ENCODE measurements at regions not wholly inside any gene's neighbourhood (a gene's known extent, or its start where the extent isn't known, plus 50 kb on each side); places are given as distances from the start of the nearest gene placed in this dataset.
"Not testable (repeated sequence)": the region's sequence is repeated elsewhere in the genome, so short reads cannot be mapped to it uniquely, and the experiment has no call there.

GRCh38 chrX:81925812-81926211, 723.9 kb downstream of the SH3BGRL start:
- WGBS (ENCODE audit: insufficient coverage): 57% methylated on average over 1 of the region's 2 CpGs
- POLR2A ChIA-PET: no interaction called here
- Mint-ChIP-seq H3K4me3 (no peak overlapping the region), H3K4me1 (no peaks in the 10 kb centered on the region), H3K27me3 (no peaks in the 10 kb centered on the region), H3K27ac (no peak overlapping the region), H3K9me3 (ENCODE audit: insufficient read depth) (peaks cover 2% of the 10 kb centered on the region)
- no peak overlapping the region for H2AFZ ChIP-seq (ENCODE audit: insufficient read depth, low read depth, low read length, poor library complexity, severe bottlenecking)
- no peak overlapping the region for H3K4me2 ChIP-seq (replicated peaks; ENCODE audit: low read depth, low read length, poor library complexity, severe bottlenecking)
- DNase-seq (no peak), ATAC-seq (ENCODE audit: low read depth) (no peak)
- H3K4me3 ChIP-seq (ENCODE audit: control extremely low read depth in 1 of 5, extremely low read depth in 1 of 5, insufficient read depth in 1 of 5, low read depth in 2 of 5, low read length in 4 of 5): no peak overlapping the region
- no peaks in the 10 kb centered on the region for H3K79me2 ChIP-seq (ENCODE audit: control insufficient read depth, insufficient read depth, low read length)
- no peaks in the 10 kb centered on the region for H3K27me3 ChIP-seq (replicated peaks in 1 of 4; ENCODE audit: control extremely low read depth in 1 of 4, control insufficient read depth in 3 of 4, insufficient read depth in 4 of 4, low read length in 3 of 4)
- no peaks in the 10 kb centered on the region for H3K9me3 ChIP-seq (ENCODE audit: control extremely low read depth in 1 of 3, control insufficient read depth in 2 of 3, insufficient read depth in 1 of 3, low read length in 2 of 3)
- intact Hi-C loops (cut with micrococcal nuclease): no loop called here
- H3K36me3 ChIP-seq (replicated peaks in 1 of 2; ENCODE audit: control extremely low read depth in 1 of 2, control insufficient read depth in 1 of 2, extremely low read depth in 1 of 2, insufficient read depth in 2 of 2, low read length in 1 of 2): no peaks in the 10 kb centered on the region
- no peak overlapping the region for H3K27ac ChIP-seq (ENCODE audit: low read length in 2 of 2)
- H3K9ac ChIP-seq (ENCODE audit: low read length): no peak overlapping the region
- TF ChIP-seq CTCF (IDR thresholded peaks at IDR 0.05) (no peak), EZH2 (IDR thresholded peaks at IDR 0.05; ENCODE audit: borderline replicate concordance, insufficient read depth, low read depth, low read length, poor library complexity, severe bottlenecking) (no peak)
- no peaks in the 10 kb centered on the region for H4K20me1 ChIP-seq (ENCODE audit: control insufficient read depth, insufficient read depth, low read length, poor library complexity, severe bottlenecking)
- H3K4me1 ChIP-seq (ENCODE audit: control insufficient read depth in 2 of 2, insufficient read depth in 2 of 2, low read length in 2 of 2): no peaks in the 10 kb centered on the region
- CTCF ChIA-PET: no interaction called here

GRCh38 chrX:81945911-81946310, 744.0 kb downstream of the SH3BGRL start:
- H4K20me1 ChIP-seq (ENCODE audit: control insufficient read depth, insufficient read depth, low read length, poor library complexity, severe bottlenecking); intact Hi-C loops (cut with micrococcal nuclease); H3K4me2 ChIP-seq (replicated peaks; ENCODE audit: low read depth, low read length, poor library complexity, severe bottlenecking); H3K27ac ChIP-seq (ENCODE audit: low read length in 2 of 2); H2AFZ ChIP-seq (ENCODE audit: insufficient read depth, low read depth, low read length, poor library complexity, severe bottlenecking); H3K79me2 ChIP-seq (ENCODE audit: control insufficient read depth, insufficient read depth, low read length); H3K4me1 Mint-ChIP-seq; H3K4me3 ChIP-seq (ENCODE audit: control extremely low read depth in 1 of 5, extremely low read depth in 1 of 5, insufficient read depth in 1 of 5, low read depth in 2 of 5, low read length in 4 of 5); CTCF ChIA-PET; H3K9ac ChIP-seq (ENCODE audit: low read length); H3K27me3 ChIP-seq (replicated peaks in 1 of 4; ENCODE audit: control extremely low read depth in 1 of 4, control insufficient read depth in 3 of 4, insufficient read depth in 4 of 4, low read length in 3 of 4); DNase-seq; H3K9me3 ChIP-seq (ENCODE audit: control extremely low read depth in 1 of 3, control insufficient read depth in 2 of 3, insufficient read depth in 1 of 3, low read length in 2 of 3); H3K36me3 ChIP-seq (replicated peaks in 1 of 2; ENCODE audit: control extremely low read depth in 1 of 2, control insufficient read depth in 1 of 2, extremely low read depth in 1 of 2, insufficient read depth in 2 of 2, low read length in 1 of 2); POLR2A ChIA-PET; H3K9me3 Mint-ChIP-seq (ENCODE audit: insufficient read depth); H3K4me3 Mint-ChIP-seq; H3K27ac Mint-ChIP-seq; H3K27me3 Mint-ChIP-seq; H3K4me1 ChIP-seq (ENCODE audit: control insufficient read depth in 2 of 2, insufficient read depth in 2 of 2, low read length in 2 of 2); ATAC-seq (ENCODE audit: low read depth): not testable (repeated sequence)
- no CpG with 5 or more reads among the region's 5 CpGs for WGBS (ENCODE audit: insufficient coverage)

All from B cell (primary cell).